ENCODE measurements at regions not wholly inside any gene's neighbourhood (a gene's known extent, or its start where the extent isn't known, plus 50 kb on each side); places are given as distances from the start of the nearest gene placed in this dataset.

DNA sequence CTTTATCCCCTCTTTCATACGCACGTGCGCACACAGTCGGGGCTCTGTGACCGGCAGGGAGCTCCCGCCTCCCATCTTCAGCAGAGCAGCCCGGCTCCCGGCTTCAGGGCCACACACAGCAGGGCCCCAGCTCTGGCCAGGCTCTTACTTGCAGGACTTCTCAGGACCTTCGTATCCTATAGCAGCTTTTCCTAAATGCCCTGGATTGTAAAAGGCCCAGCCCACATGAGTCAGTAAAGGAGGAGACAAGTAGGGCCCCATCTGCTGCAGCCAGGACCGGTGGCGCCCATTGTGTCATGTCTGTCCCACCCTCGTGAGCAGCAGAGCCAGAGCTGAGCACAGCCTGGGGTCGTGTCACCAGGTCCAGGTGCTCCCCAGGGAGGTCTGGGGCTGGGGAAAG is 107.6 kb upstream of the VSTM2B start:
- no peaks in the 10 kb centered on the region for H3K36me3 Mint-ChIP-seq (ENCODE audit: low read depth)
- no peak for DNase-seq
- no peak overlapping the region for H3K4me3 Mint-ChIP-seq
- no peaks in the 10 kb centered on the region for H3K9me3 Mint-ChIP-seq
- H3K27ac Mint-ChIP-seq: no peak overlapping the region
- peaks cover 11% of the 10 kb centered on the region for H3K4me1 Mint-ChIP-seq
- TF ChIP-seq, protein P1, sequence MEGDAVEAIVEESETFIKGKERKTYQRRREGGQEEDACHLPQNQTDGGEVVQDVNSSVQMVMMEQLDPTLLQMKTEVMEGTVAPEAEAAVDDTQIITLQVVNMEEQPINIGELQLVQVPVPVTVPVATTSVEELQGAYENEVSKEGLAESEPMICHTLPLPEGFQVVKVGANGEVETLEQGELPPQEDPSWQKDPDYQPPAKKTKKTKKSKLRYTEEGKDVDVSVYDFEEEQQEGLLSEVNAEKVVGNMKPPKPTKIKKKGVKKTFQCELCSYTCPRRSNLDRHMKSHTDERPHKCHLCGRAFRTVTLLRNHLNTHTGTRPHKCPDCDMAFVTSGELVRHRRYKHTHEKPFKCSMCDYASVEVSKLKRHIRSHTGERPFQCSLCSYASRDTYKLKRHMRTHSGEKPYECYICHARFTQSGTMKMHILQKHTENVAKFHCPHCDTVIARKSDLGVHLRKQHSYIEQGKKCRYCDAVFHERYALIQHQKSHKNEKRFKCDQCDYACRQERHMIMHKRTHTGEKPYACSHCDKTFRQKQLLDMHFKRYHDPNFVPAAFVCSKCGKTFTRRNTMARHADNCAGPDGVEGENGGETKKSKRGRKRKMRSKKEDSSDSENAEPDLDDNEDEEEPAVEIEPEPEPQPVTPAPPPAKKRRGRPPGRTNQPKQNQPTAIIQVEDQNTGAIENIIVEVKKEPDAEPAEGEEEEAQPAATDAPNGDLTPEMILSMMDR (IDR thresholded peaks at IDR 0.05): no peak
- peaks cover 7% of the 10 kb centered on the region for H3K27me3 Mint-ChIP-seq (ENCODE audit: low read depth, poor library complexity)

DNA sequence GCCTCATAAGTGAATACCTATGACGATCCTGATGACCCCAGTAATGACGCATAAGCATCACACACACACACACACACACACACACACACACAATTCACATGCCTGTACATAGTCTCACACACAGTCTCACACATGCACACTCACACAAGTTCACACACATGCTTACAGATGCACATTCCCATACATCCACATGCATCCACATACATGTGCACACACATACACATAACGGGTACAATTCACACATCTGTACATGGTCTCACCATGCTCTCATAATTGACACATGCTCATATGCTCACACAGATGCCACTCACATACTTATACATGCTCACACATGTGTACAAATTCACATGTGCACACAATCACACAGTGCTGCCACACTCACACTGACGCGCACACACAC is 105.7 kb upstream of the VSTM2B start:
- Mint-ChIP-seq H3K36me3 (ENCODE audit: low read depth) (no peaks in the 10 kb centered on the region), H3K9me3 (peaks cover 16% of the 10 kb centered on the region), H3K4me1 (peaks cover 11% of the 10 kb centered on the region), H3K27me3 (ENCODE audit: low read depth, poor library complexity) (peaks cover 7% of the 10 kb centered on the region), H3K27ac (peak overlapping the region; percentile 7), H3K4me3 (no peak overlapping the region)
- TF ChIP-seq, protein P1 (IDR thresholded peaks at IDR 0.05): no peak
- DNase-seq: no peak

DNA sequence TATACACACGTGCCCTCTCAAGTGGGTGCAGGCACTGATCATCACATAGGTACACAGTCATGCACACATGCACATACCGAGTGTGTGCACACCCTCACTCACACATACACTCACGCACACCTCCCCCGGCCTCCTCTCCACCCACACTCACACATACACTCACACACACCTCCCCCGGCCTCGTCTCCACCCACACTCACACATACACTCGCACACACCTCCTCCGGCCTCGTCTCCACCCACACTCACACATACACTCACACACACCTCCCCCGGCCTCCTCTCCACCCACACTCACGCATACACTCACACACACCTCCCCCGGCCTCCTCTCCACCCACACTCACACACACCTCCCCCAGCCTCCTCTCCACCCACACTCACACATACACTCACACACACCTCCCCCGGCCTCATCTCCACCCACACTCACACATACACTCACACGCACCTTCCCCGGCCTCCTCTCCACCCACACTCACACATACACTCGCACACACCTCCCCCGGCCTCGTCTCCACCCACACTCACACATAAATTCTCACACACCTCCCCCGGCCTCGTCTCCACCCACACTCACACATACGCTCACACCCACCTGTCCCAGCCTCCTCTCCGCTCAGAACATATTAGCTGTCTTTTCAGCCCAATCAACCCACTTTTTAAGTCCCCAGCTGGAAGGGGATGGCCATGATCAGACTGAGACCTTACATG is 105.2 kb upstream of the VSTM2B start:
- Mint-ChIP-seq H3K4me1 (peaks cover 11% of the 10 kb centered on the region), H3K9me3 (peaks cover 22% of the 10 kb centered on the region), H3K27me3 (ENCODE audit: low read depth, poor library complexity) (peaks cover 8% of the 10 kb centered on the region), H3K27ac (peak overlapping the region; percentile 75), H3K36me3 (ENCODE audit: low read depth) (no peaks in the 10 kb centered on the region), H3K4me3 (no peak overlapping the region)
- TF ChIP-seq, protein P1 (IDR thresholded peaks at IDR 0.05): no peak
- DNase-seq: no peak

DNA sequence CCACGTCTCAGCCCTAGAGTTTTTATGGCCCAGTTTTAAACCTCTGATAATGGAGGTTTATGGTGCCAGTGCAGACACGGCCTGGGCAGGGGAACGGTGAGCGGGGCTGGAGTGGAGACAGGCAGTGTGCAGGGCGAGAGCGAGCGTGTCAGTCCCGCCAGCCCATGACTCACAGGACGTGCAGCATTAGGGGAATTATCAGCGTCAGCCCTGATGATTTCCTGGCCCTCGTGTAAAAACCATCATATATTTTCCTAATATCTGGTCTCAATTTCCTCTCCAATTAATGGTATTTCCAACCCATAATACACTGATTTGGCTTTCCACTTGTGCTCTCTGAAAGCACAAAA is 104.6 kb upstream of the VSTM2B start:
- TF ChIP-seq, protein P1 (IDR thresholded peaks at IDR 0.05): no peak
- Mint-ChIP-seq H3K4me3 (no peak overlapping the region), H3K27ac (peak overlapping the region; percentile 75), H3K27me3 (ENCODE audit: low read depth, poor library complexity) (peaks cover 7% of the 10 kb centered on the region), H3K36me3 (ENCODE audit: low read depth) (no peaks in the 10 kb centered on the region), H3K9me3 (peaks cover 27% of the 10 kb centered on the region), H3K4me1 (peaks cover 11% of the 10 kb centered on the region)
- no peak for DNase-seq

DNA sequence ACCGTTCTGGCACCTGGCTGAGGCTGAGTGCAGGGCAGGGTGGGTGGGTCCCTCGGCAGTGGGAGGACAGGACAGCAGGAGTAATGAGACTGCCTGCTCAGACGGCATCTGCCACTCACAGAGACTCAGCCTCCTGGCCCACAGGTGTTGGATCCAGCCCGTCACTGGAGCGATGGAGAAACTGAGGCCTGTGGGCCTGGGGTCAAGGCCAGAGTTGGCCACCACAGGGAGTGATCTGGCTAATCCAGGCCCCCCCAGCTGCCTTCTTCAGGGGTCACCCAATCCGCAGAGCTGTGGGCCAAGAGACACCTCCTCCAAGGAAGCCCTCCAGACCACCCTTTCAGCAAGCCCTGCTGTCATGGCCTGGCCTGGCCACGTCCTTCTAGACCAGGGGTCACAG is 103.7 kb upstream of the VSTM2B start:
- Mint-ChIP-seq H3K4me1 (peaks cover 11% of the 10 kb centered on the region), H3K4me3 (no peak overlapping the region), H3K36me3 (ENCODE audit: low read depth) (no peaks in the 10 kb centered on the region), H3K27ac (no peak overlapping the region), H3K27me3 (ENCODE audit: low read depth, poor library complexity) (peaks cover 3% of the 10 kb centered on the region), H3K9me3 (peaks cover 36% of the 10 kb centered on the region)
- no peak for DNase-seq
- TF ChIP-seq, protein P1 (IDR thresholded peaks at IDR 0.05): no peak

DNA sequence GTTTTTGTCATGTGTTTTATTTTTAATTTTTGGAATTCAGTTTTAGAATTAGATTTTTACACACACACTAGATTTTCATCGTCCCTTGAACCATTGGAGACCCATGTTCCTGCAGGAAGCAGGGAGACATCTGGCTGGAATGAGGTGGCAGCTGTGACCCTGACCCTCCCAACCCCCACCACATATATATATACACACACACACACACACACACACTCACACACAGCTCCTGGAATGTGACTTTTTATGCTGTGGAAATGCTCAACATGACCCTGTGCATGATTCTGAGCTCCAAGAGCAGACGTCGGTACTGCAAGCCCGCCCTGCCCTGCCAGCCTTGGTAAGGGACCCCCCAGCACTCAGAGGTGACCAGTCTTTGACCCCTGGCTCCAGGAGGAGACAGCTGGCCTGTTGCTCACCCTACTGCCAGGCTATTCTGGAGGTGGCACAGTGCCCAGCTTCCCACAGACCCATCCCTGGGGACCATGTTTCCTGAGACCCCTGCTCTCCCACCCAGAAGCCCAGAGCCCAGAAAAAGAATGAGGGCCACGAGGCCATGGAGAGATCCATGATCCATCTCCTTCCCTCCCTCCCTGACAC is 103.2 kb upstream of the VSTM2B start:
- peaks cover 3% of the 10 kb centered on the region for H3K27me3 Mint-ChIP-seq (ENCODE audit: low read depth, poor library complexity)
- H3K36me3 Mint-ChIP-seq (ENCODE audit: low read depth): no peaks in the 10 kb centered on the region
- H3K27ac Mint-ChIP-seq: no peak overlapping the region
- peaks cover 11% of the 10 kb centered on the region for H3K4me1 Mint-ChIP-seq
- TF ChIP-seq, protein P1 (IDR thresholded peaks at IDR 0.05): no peak
- peaks cover 41% of the 10 kb centered on the region for H3K9me3 Mint-ChIP-seq
- no peak for DNase-seq
- no peak overlapping the region for H3K4me3 Mint-ChIP-seq

Data from nephron progenitor cell (in vitro differentiated cells).